Renal cortex interstitium (tissue), 11 donors: ENCODE measurements at regions not wholly inside any gene's neighbourhood (a gene's known extent, or its start where the extent isn't known, plus 50 kb on each side); places are given as distances from the start of the nearest gene placed in this dataset.
"Not testable (repeated sequence)": the region's sequence is repeated elsewhere in the genome, so short reads cannot be mapped to it uniquely, and the experiment has no call there.

ENCODE experiments used
- DNase-seq, 11 donors: peaks; one replicate each; pipeline ENCODE4 v3.0.0-alpha.2; 2013; ENCODE audit warnings: low read depth in 9 of 11, low spot score in 4 of 11; ENCODE audit errors: extremely low read depth in 1 of 11

GRCh38 chr12:63508543-63508942 is 159.8 kb downstream of the DPY19L2 start:
- DNase-seq = no peak

- DNase-seq = no peak
These were observed 168.7 kb downstream of the DPY19L2 start for GRCh38 chr12:63499567-63499966.

GRCh38 chr12:63498239-63498638 is 170.1 kb downstream of the DPY19L2 start:
- DNase-seq = no peak

- peak in 2 of 11 donors; percentile 1 to 7 for DNase-seq
These were observed 171.6 kb downstream of the DPY19L2 start for GRCh38 chr12:63496654-63497053.

GRCh38 chr12:63495974-63496373 is 172.3 kb downstream of the DPY19L2 start:
- DNase-seq = no peak

GRCh38 chr12:63493357-63493756 is 174.9 kb downstream of the DPY19L2 start:
- DNase-seq = not testable (repeated sequence)

- no peak for DNase-seq
These were observed 188.1 kb downstream of the DPY19L2 start for GRCh38 chr12:63480186-63480585.

- DNase-seq = no peak
These were observed 198.1 kb downstream of the DPY19L2 start for GRCh38 chr12:63470161-63470560.

GRCh38 chr12:63467951-63468350 is 200.3 kb downstream of the DPY19L2 start:
- no peak for DNase-seq

- no peak for DNase-seq
These were observed 210.4 kb downstream of the DPY19L2 start for GRCh38 chr12:63457857-63458256.

- no peak for DNase-seq
These were observed 210.9 kb downstream of the DPY19L2 start for GRCh38 chr12:63457428-63457827.

GRCh38 chr12:63450816-63451215 is 217.5 kb downstream of the DPY19L2 start:
- DNase-seq = no peak

GRCh38 chr12:63450334-63450733 is 218.0 kb downstream of the DPY19L2 start:
- no peak for DNase-seq

- DNase-seq = no peak
These were observed 222.9 kb downstream of the DPY19L2 start for GRCh38 chr12:63445224-63445880.

- DNase-seq = peak in 2 of 11 donors; percentile 41 to 55
These were observed 228.2 kb downstream of the DPY19L2 start for GRCh38 chr12:63440048-63440447.

- DNase-seq = not testable (repeated sequence)
These were observed 233.9 kb downstream of the DPY19L2 start for GRCh38 chr12:63434384-63434783.

GRCh38 chr12:63427969-63428368 is 240.3 kb downstream of the DPY19L2 start:
- DNase-seq = not testable (repeated sequence)

GRCh38 chr12:63427029-63427428 is 241.3 kb downstream of the DPY19L2 start:
- not testable (repeated sequence) for DNase-seq

- no peak for DNase-seq
These were observed 243.6 kb downstream of the DPY19L2 start for GRCh38 chr12:63424671-63425070.

- DNase-seq = no peak
These were observed 244.5 kb downstream of the DPY19L2 start for GRCh38 chr12:63423839-63424238.

- no peak for DNase-seq
These were observed 248.1 kb downstream of the DPY19L2 start for GRCh38 chr12:63420206-63420644.
